ENCODE measurements at regions not wholly inside any gene's neighbourhood (a gene's known extent, or its start where the extent isn't known, plus 50 kb on each side); places are given as distances from the start of the nearest gene placed in this dataset.

- TF ChIP-seq POU5F1 (IDR thresholded peaks at IDR 0.05; ENCODE audit: low read depth, low read length) (no peak), RAD21 (IDR thresholded peaks at IDR 0.05 in 1 of 2, conservative IDR thresholded peaks at IDR 0.05 in 1 of 2; ENCODE audit: low read depth in 2 of 2, low read length in 2 of 2) (no peak), NRF1 (IDR thresholded peaks at IDR 0.05; ENCODE audit: low read depth, low read length) (no peak)
Observed at GRCh38 chr6:138614151-138614550, 114.9 kb upstream of the NHSL1 start (continued).
